HEK293T (cell line): ENCODE measurements at regions not wholly inside any gene's neighbourhood (a gene's known extent, or its start where the extent isn't known, plus 50 kb on each side); places are given as distances from the start of the nearest gene placed in this dataset.

Source experiments
- ARNT ChIP-seq: fragments of 450-650 bp; IDR thresholded peaks from 2 replicates; pipeline ENCODE4 v1.6.1; 2017; ENCODE audit warnings: mild to moderate bottlenecking
- FOXA1 ChIP-seq: fragments of 450-650 bp; IDR thresholded peaks from 2 replicates; pipeline ENCODE4 v1.6.1; 2016; ENCODE audit warnings: mild to moderate bottlenecking
- FOXM1 ChIP-seq: fragments of 450-650 bp; IDR thresholded peaks from 2 replicates; pipeline ENCODE4 v1.6.1; 2017; ENCODE audit warnings: mild to moderate bottlenecking, borderline replicate concordance

GRCh38 chr4:17317526-17317925, 194.4 kb downstream of the QDPR start:
- TF ChIP-seq FOXM1 = no peak
- TF ChIP-seq FOXA1 = no peak
- no peak for TF ChIP-seq ARNT
